ENCODE measurements at regions not wholly inside any gene's neighbourhood (a gene's known extent, or its start where the extent isn't known, plus 50 kb on each side); places are given as distances from the start of the nearest gene placed in this dataset.

GRCh38 chr14:47846008-47846407 lies 170.6 kb upstream of the MDGA2 start:
- no peaks in the 10 kb centered on the region for H3K27me3 Mint-ChIP-seq
- H3K4me3 Mint-ChIP-seq: no peak overlapping the region
- H3K4me1 Mint-ChIP-seq: no peaks in the 10 kb centered on the region
- ATAC-seq (replicated peaks in 1 of 4) (no peak), DNase-seq (no peak)
- WGBS (ENCODE audit: insufficient coverage): 50% methylated on average over 2 of the region's 4 CpGs
- no peaks in the 10 kb centered on the region for H3K36me3 ChIP-seq (ENCODE audit: control insufficient read depth in 2 of 2, extremely low read depth in 1 of 2, insufficient read depth in 1 of 2, low read length in 1 of 2)
- H3K36me3 Mint-ChIP-seq: no peaks in the 10 kb centered on the region
- no peaks in the 10 kb centered on the region for H3K4me1 ChIP-seq (ENCODE audit: control insufficient read depth in 1 of 2, extremely low read depth in 1 of 2, insufficient read depth in 2 of 2, low read length in 2 of 2)
- H3K27me3 ChIP-seq (replicated peaks in 1 of 2; ENCODE audit: control insufficient read depth in 2 of 2, extremely low read depth in 1 of 2, insufficient read depth in 2 of 2, low read length in 1 of 2): no peaks in the 10 kb centered on the region
- POLR2A ChIA-PET: no interaction called here
- no peaks in the 10 kb centered on the region for H3K9me3 ChIP-seq
- H3K4me3 ChIP-seq (ENCODE audit: control insufficient read depth in 1 of 2, extremely low read depth in 1 of 2, low read length in 1 of 2): no peak overlapping the region
- no peak overlapping the region for H3K27ac Mint-ChIP-seq
- H3K9me3 Mint-ChIP-seq: peaks cover 10 to 40% (median 21%) of the 10 kb centered on the region in 3 donors
- no peak overlapping the region for H3K27ac ChIP-seq (ENCODE audit: low read length)
- CTCF ChIA-PET: no interaction called here

GRCh38 chr14:47843236-47843635 lies 167.8 kb upstream of the MDGA2 start:
- no peaks in the 10 kb centered on the region for H3K36me3 ChIP-seq (ENCODE audit: control insufficient read depth in 2 of 2, extremely low read depth in 1 of 2, insufficient read depth in 1 of 2, low read length in 1 of 2)
- no peak overlapping the region for H3K4me3 ChIP-seq (ENCODE audit: control insufficient read depth in 1 of 2, extremely low read depth in 1 of 2, low read length in 1 of 2)
- no peak overlapping the region for H3K27ac Mint-ChIP-seq
- H3K27me3 Mint-ChIP-seq: no peaks in the 10 kb centered on the region
- no peaks in the 10 kb centered on the region for H3K9me3 ChIP-seq
- H3K27ac ChIP-seq (ENCODE audit: low read length): no peak overlapping the region
- WGBS (ENCODE audit: insufficient coverage): 38% methylated on average over 2 of the region's 2 CpGs
- no peaks in the 10 kb centered on the region for H3K27me3 ChIP-seq (replicated peaks in 1 of 2; ENCODE audit: control insufficient read depth in 2 of 2, extremely low read depth in 1 of 2, insufficient read depth in 2 of 2, low read length in 1 of 2)
- peaks cover 9 to 17% (median 15%) of the 10 kb centered on the region in 3 donors for H3K9me3 Mint-ChIP-seq
- ChIA-PET CTCF (no interaction called here), POLR2A (no interaction called here)
- H3K4me3 Mint-ChIP-seq: no peak overlapping the region
- no peaks in the 10 kb centered on the region for H3K4me1 Mint-ChIP-seq
- H3K36me3 Mint-ChIP-seq: no peaks in the 10 kb centered on the region
- DNase-seq: no peak
- ATAC-seq (replicated peaks in 1 of 4): no peak
- H3K4me1 ChIP-seq (ENCODE audit: control insufficient read depth in 1 of 2, extremely low read depth in 1 of 2, insufficient read depth in 2 of 2, low read length in 2 of 2): no peaks in the 10 kb centered on the region

GRCh38 chr14:47833011-47833410 lies 157.6 kb upstream of the MDGA2 start:
- H3K27me3 ChIP-seq (replicated peaks in 1 of 2; ENCODE audit: control insufficient read depth in 2 of 2, extremely low read depth in 1 of 2, insufficient read depth in 2 of 2, low read length in 1 of 2): no peaks in the 10 kb centered on the region
- H3K4me3 ChIP-seq (ENCODE audit: control insufficient read depth in 1 of 2, extremely low read depth in 1 of 2, low read length in 1 of 2): no peak overlapping the region
- Mint-ChIP-seq H3K27ac (no peak overlapping the region), H3K4me1 (no peaks in the 10 kb centered on the region), H3K4me3 (no peak overlapping the region), H3K36me3 (no peaks in the 10 kb centered on the region), H3K9me3 (peaks cover 0 to 11% (median 9%) of the 10 kb centered on the region in 3 donors), H3K27me3 (no peaks in the 10 kb centered on the region)
- ATAC-seq (replicated peaks in 1 of 4) (no peak), DNase-seq (no peak)
- ChIA-PET POLR2A (no interaction called here), CTCF (no interaction called here)
- H3K36me3 ChIP-seq (ENCODE audit: control insufficient read depth in 2 of 2, extremely low read depth in 1 of 2, insufficient read depth in 1 of 2, low read length in 1 of 2): no peaks in the 10 kb centered on the region
- H3K4me1 ChIP-seq (ENCODE audit: control insufficient read depth in 1 of 2, extremely low read depth in 1 of 2, insufficient read depth in 2 of 2, low read length in 2 of 2): no peaks in the 10 kb centered on the region
- H3K27ac ChIP-seq (ENCODE audit: low read length): no peak overlapping the region
- H3K9me3 ChIP-seq: no peaks in the 10 kb centered on the region

GRCh38 chr14:47826809-47827208 lies 151.4 kb upstream of the MDGA2 start:
- WGBS (ENCODE audit: insufficient coverage): no CpG with 5 or more reads among the region's 2 CpGs
- ChIA-PET POLR2A (no interaction called here), CTCF (no interaction called here)
- Mint-ChIP-seq H3K9me3 (peaks cover 0 to 2% (median 0%) of the 10 kb centered on the region in 3 donors), H3K4me3 (no peak overlapping the region), H3K27me3 (no peaks in the 10 kb centered on the region), H3K36me3 (no peaks in the 10 kb centered on the region), H3K27ac (no peak overlapping the region), H3K4me1 (no peaks in the 10 kb centered on the region)
- no peaks in the 10 kb centered on the region for H3K9me3 ChIP-seq
- H3K4me3 ChIP-seq (ENCODE audit: control insufficient read depth in 1 of 2, extremely low read depth in 1 of 2, low read length in 1 of 2): no peak overlapping the region
- H3K27me3 ChIP-seq (replicated peaks in 1 of 2; ENCODE audit: control insufficient read depth in 2 of 2, extremely low read depth in 1 of 2, insufficient read depth in 2 of 2, low read length in 1 of 2): no peaks in the 10 kb centered on the region
- ATAC-seq (replicated peaks in 1 of 4) (no peak), DNase-seq (no peak)
- no peaks in the 10 kb centered on the region for H3K36me3 ChIP-seq (ENCODE audit: control insufficient read depth in 2 of 2, extremely low read depth in 1 of 2, insufficient read depth in 1 of 2, low read length in 1 of 2)
- H3K27ac ChIP-seq (ENCODE audit: low read length): no peak overlapping the region
- H3K4me1 ChIP-seq (ENCODE audit: control insufficient read depth in 1 of 2, extremely low read depth in 1 of 2, insufficient read depth in 2 of 2, low read length in 2 of 2): no peaks in the 10 kb centered on the region

- CTCF ChIA-PET: no interaction called here
- Histone ChIP-seq H3K4me3 (ENCODE audit: control insufficient read depth in 1 of 2, extremely low read depth in 1 of 2, low read length in 1 of 2) (no peak overlapping the region), H3K27me3 (replicated peaks in 1 of 2; ENCODE audit: control insufficient read depth in 2 of 2, extremely low read depth in 1 of 2, insufficient read depth in 2 of 2, low read length in 1 of 2) (no peaks in the 10 kb centered on the region), H3K9me3 (no peaks in the 10 kb centered on the region), H3K4me1 (ENCODE audit: control insufficient read depth in 1 of 2, extremely low read depth in 1 of 2, insufficient read depth in 2 of 2, low read length in 2 of 2) (no peaks in the 10 kb centered on the region), H3K36me3 (ENCODE audit: control insufficient read depth in 2 of 2, extremely low read depth in 1 of 2, insufficient read depth in 1 of 2, low read length in 1 of 2) (no peaks in the 10 kb centered on the region), H3K27ac (ENCODE audit: low read length) (no peak overlapping the region)
- Mint-ChIP-seq H3K27me3 (no peaks in the 10 kb centered on the region), H3K4me1 (no peaks in the 10 kb centered on the region), H3K9me3 (peaks cover 4 to 25% (median 10%) of the 10 kb centered on the region in 3 donors), H3K27ac (no peak overlapping the region), H3K36me3 (no peaks in the 10 kb centered on the region), H3K4me3 (no peak overlapping the region)
- ATAC-seq (replicated peaks in 1 of 4) (no peak), DNase-seq (no peak)
- POLR2A ChIA-PET: no interaction called here
- 73% methylated on average over 1 of the region's 1 CpG for WGBS (ENCODE audit: insufficient coverage)
Observed at GRCh38 chr14:47822326-47822725, 146.9 kb upstream of the MDGA2 start.

- no peak for ATAC-seq (replicated peaks in 1 of 4)
- 19% methylated on average over 1 of the region's 1 CpG for WGBS (ENCODE audit: insufficient coverage)
Observed at GRCh38 chr14:47821135-47821534, 145.7 kb upstream of the MDGA2 start.

GRCh38 chr14:47790477-47790876 lies 115.1 kb upstream of the MDGA2 start:
- Mint-ChIP-seq H3K27ac (no peak overlapping the region), H3K36me3 (no peaks in the 10 kb centered on the region), H3K4me3 (no peak overlapping the region), H3K4me1 (no peaks in the 10 kb centered on the region), H3K27me3 (no peaks in the 10 kb centered on the region), H3K9me3 (peaks cover 4 to 12% (median 8%) of the 10 kb centered on the region in 3 donors)
- Histone ChIP-seq H3K4me3 (ENCODE audit: control insufficient read depth in 1 of 2, extremely low read depth in 1 of 2, low read length in 1 of 2) (no peak overlapping the region), H3K4me1 (ENCODE audit: control insufficient read depth in 1 of 2, extremely low read depth in 1 of 2, insufficient read depth in 2 of 2, low read length in 2 of 2) (no peaks in the 10 kb centered on the region), H3K27me3 (replicated peaks in 1 of 2; ENCODE audit: control insufficient read depth in 2 of 2, extremely low read depth in 1 of 2, insufficient read depth in 2 of 2, low read length in 1 of 2) (no peaks in the 10 kb centered on the region), H3K27ac (ENCODE audit: low read length) (no peak overlapping the region), H3K36me3 (ENCODE audit: control insufficient read depth in 2 of 2, extremely low read depth in 1 of 2, insufficient read depth in 1 of 2, low read length in 1 of 2) (no peaks in the 10 kb centered on the region), H3K9me3 (no peaks in the 10 kb centered on the region)
- ChIA-PET POLR2A (no interaction called here), CTCF (no interaction called here)
- ATAC-seq (replicated peaks in 1 of 4) (no peak), DNase-seq (no peak)
- WGBS (ENCODE audit: insufficient coverage): no CpG with 5 or more reads among the region's 6 CpGs

More at GRCh38 chr14:47821135-47821534, 145.7 kb upstream of the MDGA2 start:
- Mint-ChIP-seq H3K4me3 (no peak overlapping the region), H3K36me3 (no peaks in the 10 kb centered on the region), H3K4me1 (no peaks in the 10 kb centered on the region), H3K27ac (no peak overlapping the region), H3K9me3 (peaks cover 8 to 29% (median 20%) of the 10 kb centered on the region in 3 donors), H3K27me3 (no peaks in the 10 kb centered on the region)
- DNase-seq: no peak
- no peaks in the 10 kb centered on the region for H3K27me3 ChIP-seq (replicated peaks in 1 of 2; ENCODE audit: control insufficient read depth in 2 of 2, extremely low read depth in 1 of 2, insufficient read depth in 2 of 2, low read length in 1 of 2)
- ChIA-PET CTCF (no interaction called here), POLR2A (no interaction called here)
- H3K4me3 ChIP-seq (ENCODE audit: control insufficient read depth in 1 of 2, extremely low read depth in 1 of 2, low read length in 1 of 2): no peak overlapping the region
- no peaks in the 10 kb centered on the region for H3K36me3 ChIP-seq (ENCODE audit: control insufficient read depth in 2 of 2, extremely low read depth in 1 of 2, insufficient read depth in 1 of 2, low read length in 1 of 2)
- no peak overlapping the region for H3K27ac ChIP-seq (ENCODE audit: low read length)
- H3K9me3 ChIP-seq: no peaks in the 10 kb centered on the region
- no peaks in the 10 kb centered on the region for H3K4me1 ChIP-seq (ENCODE audit: control insufficient read depth in 1 of 2, extremely low read depth in 1 of 2, insufficient read depth in 2 of 2, low read length in 2 of 2)
